ENCODE measurements at regions not wholly inside any gene's neighbourhood (a gene's known extent, or its start where the extent isn't known, plus 50 kb on each side); places are given as distances from the start of the nearest gene placed in this dataset.

GRCh38 chr7:79868010-79868409, 266.6 kb upstream of the GNAI1 start:
- Histone ChIP-seq H3K4me1 (ENCODE audit: control insufficient read depth in 1 of 2, low read depth in 2 of 2) (no peaks in the 10 kb centered on the region), H3K4me3 (no peak overlapping the region), H3K27me3 (replicated peaks; ENCODE audit: insufficient read depth) (no peaks in the 10 kb centered on the region), H3K36me3 (no peaks in the 10 kb centered on the region), H3K9me3 (no peaks in the 10 kb centered on the region), H3K27ac (no peak overlapping the region)
- ATAC-seq (ENCODE audit: insufficient number of reproducible peaks, low FRiP score, low read depth): no peak
- no peak for TF ChIP-seq CTCF (IDR thresholded peaks at IDR 0.05)
- DNase-seq (ENCODE audit: low spot score): no peak

GRCh38 chr7:79862447-79863210, 272.0 kb upstream of the GNAI1 start:
- TF ChIP-seq CTCF (IDR thresholded peaks at IDR 0.05): no peak
- Histone ChIP-seq H3K4me3 (no peak overlapping the region), H3K9me3 (no peaks in the 10 kb centered on the region), H3K36me3 (no peaks in the 10 kb centered on the region), H3K4me1 (ENCODE audit: control insufficient read depth in 1 of 2, low read depth in 2 of 2) (no peaks in the 10 kb centered on the region), H3K27me3 (replicated peaks; ENCODE audit: insufficient read depth) (no peaks in the 10 kb centered on the region), H3K27ac (no peak overlapping the region)
- ATAC-seq (ENCODE audit: insufficient number of reproducible peaks, low FRiP score, low read depth) (no peak), DNase-seq (ENCODE audit: low spot score) (no peak)

- Histone ChIP-seq H3K27ac (no peak overlapping the region), H3K9me3 (no peaks in the 10 kb centered on the region), H3K4me1 (ENCODE audit: control insufficient read depth in 1 of 2, low read depth in 2 of 2) (no peaks in the 10 kb centered on the region), H3K4me3 (no peak overlapping the region), H3K27me3 (replicated peaks; ENCODE audit: insufficient read depth) (no peaks in the 10 kb centered on the region), H3K36me3 (no peaks in the 10 kb centered on the region)
- no peak for TF ChIP-seq CTCF (IDR thresholded peaks at IDR 0.05)
- DNase-seq (ENCODE audit: low spot score): no peak
- ATAC-seq (ENCODE audit: insufficient number of reproducible peaks, low FRiP score, low read depth): no peak
These were observed 279.5 kb upstream of the GNAI1 start for GRCh38 chr7:79855172-79855571.

- Histone ChIP-seq H3K27ac (no peak overlapping the region), H3K27me3 (replicated peaks; ENCODE audit: insufficient read depth) (no peaks in the 10 kb centered on the region), H3K9me3 (no peaks in the 10 kb centered on the region), H3K4me3 (no peak overlapping the region), H3K36me3 (no peaks in the 10 kb centered on the region), H3K4me1 (ENCODE audit: control insufficient read depth in 1 of 2, low read depth in 2 of 2) (no peaks in the 10 kb centered on the region)
- DNase-seq (ENCODE audit: low spot score): no peak
- ATAC-seq (ENCODE audit: insufficient number of reproducible peaks, low FRiP score, low read depth): no peak
- TF ChIP-seq CTCF (IDR thresholded peaks at IDR 0.05): no peak
These were observed 280.0 kb upstream of the GNAI1 start for GRCh38 chr7:79854621-79855020.

- no peak overlapping the region for H3K27ac ChIP-seq
- no peaks in the 10 kb centered on the region for H3K36me3 ChIP-seq
- no peak for TF ChIP-seq CTCF (IDR thresholded peaks at IDR 0.05)
- no peak overlapping the region for H3K4me3 ChIP-seq
- H3K4me1 ChIP-seq (ENCODE audit: control insufficient read depth in 1 of 2, low read depth in 2 of 2): no peaks in the 10 kb centered on the region
- ATAC-seq (ENCODE audit: insufficient number of reproducible peaks, low FRiP score, low read depth) (no peak), DNase-seq (ENCODE audit: low spot score) (no peak)
- H3K27me3 ChIP-seq (replicated peaks; ENCODE audit: insufficient read depth): no peaks in the 10 kb centered on the region
- H3K9me3 ChIP-seq: no peaks in the 10 kb centered on the region
These were observed 296.7 kb upstream of the GNAI1 start for GRCh38 chr7:79837915-79838314.

Measured in thoracic aorta (tissue), 2 donors.